ENCODE measurements at regions not wholly inside any gene's neighbourhood (a gene's known extent, or its start where the extent isn't known, plus 50 kb on each side); places are given as distances from the start of the nearest gene placed in this dataset.

- Histone ChIP-seq H3K4me1 (no peaks in the 10 kb centered on the region), H3K4me3 (no peak overlapping the region), H3K27ac (no peak overlapping the region), H3K9me3 (no peaks in the 10 kb centered on the region), H3K36me3 (replicated peaks in 1 of 2; ENCODE audit: insufficient read depth in 1 of 2, low read depth in 2 of 2) (no peaks in the 10 kb centered on the region), H3K27me3 (no peaks in the 10 kb centered on the region)
- no peak for TF ChIP-seq POLR2A (IDR thresholded peaks at IDR 0.05)
- TF ChIP-seq, protein P1, sequence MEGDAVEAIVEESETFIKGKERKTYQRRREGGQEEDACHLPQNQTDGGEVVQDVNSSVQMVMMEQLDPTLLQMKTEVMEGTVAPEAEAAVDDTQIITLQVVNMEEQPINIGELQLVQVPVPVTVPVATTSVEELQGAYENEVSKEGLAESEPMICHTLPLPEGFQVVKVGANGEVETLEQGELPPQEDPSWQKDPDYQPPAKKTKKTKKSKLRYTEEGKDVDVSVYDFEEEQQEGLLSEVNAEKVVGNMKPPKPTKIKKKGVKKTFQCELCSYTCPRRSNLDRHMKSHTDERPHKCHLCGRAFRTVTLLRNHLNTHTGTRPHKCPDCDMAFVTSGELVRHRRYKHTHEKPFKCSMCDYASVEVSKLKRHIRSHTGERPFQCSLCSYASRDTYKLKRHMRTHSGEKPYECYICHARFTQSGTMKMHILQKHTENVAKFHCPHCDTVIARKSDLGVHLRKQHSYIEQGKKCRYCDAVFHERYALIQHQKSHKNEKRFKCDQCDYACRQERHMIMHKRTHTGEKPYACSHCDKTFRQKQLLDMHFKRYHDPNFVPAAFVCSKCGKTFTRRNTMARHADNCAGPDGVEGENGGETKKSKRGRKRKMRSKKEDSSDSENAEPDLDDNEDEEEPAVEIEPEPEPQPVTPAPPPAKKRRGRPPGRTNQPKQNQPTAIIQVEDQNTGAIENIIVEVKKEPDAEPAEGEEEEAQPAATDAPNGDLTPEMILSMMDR (IDR thresholded peaks at IDR 0.05) = no peak
- WGBS, 2 donors = 89 to 90% methylated on average over 15 of the region's 15 CpGs
- DNase-seq (no peak), ATAC-seq (no peak)
- intact Hi-C loops (cut with DNase I) = no loop called here
Observed at GRCh38 chr2:120995656-120996190, 260.1 kb downstream of the GLI2 start.

DNA sequence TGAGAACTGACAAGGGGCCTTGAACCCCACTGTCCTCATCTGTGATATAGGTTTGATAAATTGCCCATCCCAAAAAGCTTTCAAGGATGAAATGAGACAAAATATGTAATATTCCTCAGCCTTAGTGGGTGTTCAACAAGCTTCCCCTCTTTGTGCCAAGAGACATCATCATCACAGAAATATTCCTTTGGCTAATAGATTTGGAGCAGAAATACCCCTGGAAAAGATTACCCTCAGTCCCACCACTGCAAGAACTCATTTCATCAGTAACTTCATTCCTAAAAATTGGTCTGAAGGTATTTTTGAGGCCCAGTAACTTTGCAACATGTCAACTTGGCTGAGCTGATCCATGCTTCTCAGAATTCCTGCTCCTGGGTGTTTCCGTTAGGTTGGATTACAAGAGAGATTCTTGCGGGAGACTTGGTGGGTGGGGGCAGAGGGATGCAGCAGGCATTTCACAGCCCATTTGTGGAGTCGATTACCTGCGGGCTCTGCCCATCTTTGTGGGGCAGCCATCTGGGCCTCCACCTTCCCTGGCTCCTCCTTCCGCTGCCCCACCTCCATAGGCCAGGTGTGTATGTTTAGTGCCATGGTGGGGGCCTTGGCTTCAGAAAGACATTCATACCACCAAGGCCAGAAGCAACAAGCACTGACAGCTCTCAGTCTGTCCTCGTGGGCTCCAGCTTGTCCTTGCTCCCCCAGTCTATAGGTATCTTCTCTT lies 263.9 kb downstream of the GLI2 start:
- Histone ChIP-seq H3K4me3 (no peak overlapping the region), H3K36me3 (replicated peaks in 1 of 2; ENCODE audit: insufficient read depth in 1 of 2, low read depth in 2 of 2) (no peaks in the 10 kb centered on the region), H3K9me3 (no peaks in the 10 kb centered on the region), H3K27ac (no peak overlapping the region), H3K27me3 (no peaks in the 10 kb centered on the region), H3K4me1 (no peaks in the 10 kb centered on the region)
- intact Hi-C loops (cut with DNase I) = no loop called here
- ATAC-seq (no peak), DNase-seq (no peak)
- 81 to 87% methylated on average over 5 to 6 of the region's 6 CpGs for WGBS, 2 donors
- TF ChIP-seq POLR2A (IDR thresholded peaks at IDR 0.05) = no peak
- TF ChIP-seq, protein P1 (IDR thresholded peaks at IDR 0.05) = no peak

- Histone ChIP-seq H3K4me1 (no peaks in the 10 kb centered on the region), H3K27me3 (no peaks in the 10 kb centered on the region), H3K27ac (no peak overlapping the region), H3K36me3 (replicated peaks in 1 of 2; ENCODE audit: insufficient read depth in 1 of 2, low read depth in 2 of 2) (no peaks in the 10 kb centered on the region), H3K9me3 (no peaks in the 10 kb centered on the region), H3K4me3 (no peak overlapping the region)
- DNase-seq = no peak
- intact Hi-C loops (cut with DNase I) = no loop called here
- ATAC-seq = no peak
- 85 to 94% methylated on average over 3 of the region's 3 CpGs for WGBS, 2 donors
- TF ChIP-seq, protein P1 (IDR thresholded peaks at IDR 0.05) = no peak
- no peak for TF ChIP-seq POLR2A (IDR thresholded peaks at IDR 0.05)
Observed at GRCh38 chr2:121000804-121001203, 265.1 kb downstream of the GLI2 start.

- TF ChIP-seq POLR2A (IDR thresholded peaks at IDR 0.05) = no peak
- TF ChIP-seq, protein P1 (IDR thresholded peaks at IDR 0.05) = no peak
- no peaks in the 10 kb centered on the region for H3K4me1 ChIP-seq
- no peaks in the 10 kb centered on the region for H3K9me3 ChIP-seq
- no peaks in the 10 kb centered on the region for H3K27me3 ChIP-seq
- H3K4me3 ChIP-seq = no peak overlapping the region
- ATAC-seq (no peak), DNase-seq (no peak)
- H3K36me3 ChIP-seq (replicated peaks in 1 of 2; ENCODE audit: insufficient read depth in 1 of 2, low read depth in 2 of 2) = no peaks in the 10 kb centered on the region
- no peak overlapping the region for H3K27ac ChIP-seq
- intact Hi-C loops (cut with DNase I) = no loop called here
Observed at GRCh38 chr2:121001641-121002040, 266.0 kb downstream of the GLI2 start.

GRCh38 chr2:121002597-121002996 lies 266.9 kb downstream of the GLI2 start:
- H3K27me3 ChIP-seq = no peaks in the 10 kb centered on the region
- intact Hi-C loops (cut with DNase I) = no loop called here

More at GRCh38 chr2:121002597-121002996, 266.9 kb downstream of the GLI2 start:
- no peak for DNase-seq
- no peak overlapping the region for H3K4me3 ChIP-seq
- ATAC-seq = no peak
- H3K4me1 ChIP-seq = no peaks in the 10 kb centered on the region
- no peak for TF ChIP-seq POLR2A (IDR thresholded peaks at IDR 0.05)
- 0% methylated on average over 1 of the region's 1 CpG for WGBS, 2 donors
- no peaks in the 10 kb centered on the region for H3K36me3 ChIP-seq (replicated peaks in 1 of 2; ENCODE audit: insufficient read depth in 1 of 2, low read depth in 2 of 2)
- H3K9me3 ChIP-seq = no peaks in the 10 kb centered on the region
- H3K27ac ChIP-seq = no peak overlapping the region
